ENCODE measurements at regions not wholly inside any gene's neighbourhood (a gene's known extent, or its start where the extent isn't known, plus 50 kb on each side); places are given as distances from the start of the nearest gene placed in this dataset.

DNA sequence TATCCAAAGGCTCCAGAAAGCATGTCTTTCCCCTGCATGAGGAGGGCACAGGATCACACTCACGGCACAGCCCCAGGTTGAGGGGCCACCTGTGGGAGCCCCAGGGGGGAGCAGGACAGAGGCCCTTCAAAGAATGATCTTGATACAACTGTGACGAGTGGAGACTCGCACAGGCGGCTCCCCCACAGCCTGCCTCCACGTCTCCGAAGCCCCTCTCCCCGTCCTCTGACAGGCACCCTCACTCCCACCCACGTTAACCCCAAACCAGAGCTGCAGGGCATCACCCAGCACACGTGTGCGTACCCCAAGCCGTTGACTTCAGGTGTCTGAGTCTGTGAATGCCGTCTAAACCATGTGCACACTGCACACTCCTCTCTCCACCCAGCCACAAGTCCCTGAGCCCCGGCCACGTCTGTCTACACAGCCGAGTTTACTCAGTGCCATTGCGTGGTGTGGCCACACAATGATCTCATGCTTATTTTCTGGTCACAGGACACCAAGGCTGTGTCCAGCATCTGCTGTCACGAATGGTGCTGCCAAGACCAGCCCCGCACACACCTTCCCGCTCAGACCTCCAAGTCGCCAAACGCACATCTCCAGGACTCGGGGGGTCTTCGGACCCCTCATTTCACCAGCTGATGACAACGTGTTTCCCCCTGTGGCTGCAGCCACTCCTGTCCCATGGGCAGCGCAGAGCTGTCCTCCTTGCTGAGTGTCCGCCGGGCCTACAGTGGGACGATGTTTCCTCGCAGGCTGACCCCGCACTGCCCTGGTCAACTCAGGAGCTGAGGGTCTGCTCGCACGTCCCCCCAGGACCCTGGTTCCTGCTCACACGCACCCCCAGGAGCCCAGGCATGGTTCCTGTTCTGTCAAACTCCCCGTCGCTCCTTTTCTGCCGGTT, 251.2 kb downstream of the BRD1 start:
- H3K36me3 Mint-ChIP-seq (ENCODE audit: insufficient read depth): peaks cover 2% of the 10 kb centered on the region
- DNase-seq: no peak
- no peaks in the 10 kb centered on the region for H3K4me1 Mint-ChIP-seq (ENCODE audit: low read depth)
- H3K4me3 Mint-ChIP-seq: no peak overlapping the region
- H3K9me3 Mint-ChIP-seq: no peaks in the 10 kb centered on the region
- no peaks in the 10 kb centered on the region for H3K27me3 Mint-ChIP-seq (ENCODE audit: low read depth)
- no peak for ATAC-seq

DNA sequence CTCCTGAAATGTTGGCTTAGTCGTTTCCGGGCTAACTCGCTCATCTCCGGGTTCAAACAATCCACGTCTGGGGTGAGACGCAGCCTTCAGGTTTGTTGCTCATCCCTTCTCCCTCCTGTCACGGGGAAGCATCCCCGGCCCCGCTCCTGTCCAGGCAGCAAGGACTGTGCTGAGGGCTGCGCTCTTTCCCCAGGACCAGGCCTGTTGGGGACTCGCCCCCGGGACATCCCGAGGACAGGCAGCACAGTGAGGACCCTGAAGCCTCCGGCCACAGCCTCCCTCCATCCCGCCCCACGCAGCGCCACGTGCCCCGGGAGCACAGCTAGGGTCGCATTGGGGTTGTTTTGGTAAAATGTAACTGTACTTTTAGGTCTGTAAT, 252.0 kb downstream of the BRD1 start:
- Mint-ChIP-seq H3K27me3 (ENCODE audit: low read depth) (no peaks in the 10 kb centered on the region), H3K4me1 (ENCODE audit: low read depth) (no peaks in the 10 kb centered on the region), H3K36me3 (ENCODE audit: insufficient read depth) (peaks cover 2% of the 10 kb centered on the region), H3K4me3 (no peak overlapping the region), H3K9me3 (no peaks in the 10 kb centered on the region)
- DNase-seq: no peak
- ATAC-seq: no peak

DNA sequence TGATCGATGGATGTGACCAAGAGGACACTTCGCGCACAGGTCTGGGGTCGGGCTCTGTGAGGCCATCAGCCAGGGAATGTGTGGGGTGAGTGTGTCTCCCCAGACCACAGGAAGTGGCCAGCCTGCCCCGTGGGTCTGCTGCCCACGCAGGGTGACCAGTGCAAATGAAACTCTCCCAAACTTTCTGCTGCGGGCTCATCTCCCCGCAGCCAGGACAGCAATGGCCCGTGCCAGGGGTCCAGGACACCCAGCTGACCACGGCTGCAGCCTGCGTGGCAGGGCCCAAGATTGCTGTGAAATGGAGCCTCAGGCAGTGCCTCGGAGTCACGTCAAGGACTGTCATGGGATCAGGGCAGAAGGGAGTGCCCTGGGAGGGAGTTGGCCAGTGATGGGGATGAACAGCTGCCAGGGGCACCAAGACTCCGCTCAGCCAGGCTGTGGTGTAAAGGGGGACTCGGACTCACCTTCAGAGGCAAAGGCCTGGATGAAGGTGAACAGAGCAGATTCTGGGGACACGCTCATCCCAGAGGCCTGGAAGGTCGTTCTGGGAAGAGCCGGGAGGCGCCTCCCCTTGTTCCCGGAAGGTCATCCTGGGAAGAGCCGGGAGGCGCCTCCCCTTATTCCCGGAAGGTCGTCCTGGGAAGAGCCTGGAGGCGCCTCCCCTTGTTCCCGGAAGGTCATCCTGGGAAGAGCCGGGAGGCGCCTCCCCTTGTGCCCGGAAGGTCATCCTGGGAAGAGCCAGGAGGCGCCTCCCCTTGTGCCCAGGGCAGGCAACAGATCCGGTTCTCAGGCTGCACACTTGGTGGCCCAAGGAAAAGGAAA, 252.6 kb downstream of the BRD1 start:
- H3K27me3 Mint-ChIP-seq (ENCODE audit: low read depth): no peaks in the 10 kb centered on the region
- ATAC-seq (no peak), DNase-seq (no peak)
- H3K4me3 Mint-ChIP-seq: no peak overlapping the region
- no peaks in the 10 kb centered on the region for H3K9me3 Mint-ChIP-seq
- H3K36me3 Mint-ChIP-seq (ENCODE audit: insufficient read depth): peaks cover 2% of the 10 kb centered on the region
- no peaks in the 10 kb centered on the region for H3K4me1 Mint-ChIP-seq (ENCODE audit: low read depth)

DNA sequence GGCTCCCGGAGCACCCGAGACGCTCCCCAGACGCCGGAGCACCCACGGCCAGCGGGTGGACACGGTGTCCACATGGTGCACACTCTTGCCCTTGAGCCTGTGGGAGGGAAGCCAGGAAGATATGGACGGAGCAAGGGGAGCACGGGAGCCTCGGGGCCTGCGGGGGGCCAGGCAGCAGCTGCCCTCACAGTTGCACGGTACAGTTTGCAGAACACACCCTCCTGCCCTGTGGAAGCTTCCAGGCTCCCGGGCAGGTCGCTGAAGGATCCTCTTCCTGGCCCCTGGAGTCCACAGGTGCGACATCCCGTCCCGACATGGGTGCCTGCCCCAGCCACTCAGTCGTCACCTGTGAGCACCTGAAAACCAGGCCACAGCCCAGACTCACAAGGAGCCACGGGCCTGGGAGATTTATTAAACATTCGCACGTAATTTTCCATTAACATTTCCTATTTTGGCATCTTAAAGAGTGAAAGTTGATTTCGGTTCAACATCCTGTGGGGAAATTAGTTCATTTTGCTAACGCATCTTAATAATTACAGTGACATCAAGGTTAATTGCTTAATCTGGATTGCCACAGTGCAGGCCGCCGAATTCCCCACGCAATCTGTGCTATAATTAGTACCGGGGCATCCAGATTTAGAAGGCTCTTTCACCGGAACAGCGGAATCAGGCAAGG, 253.3 kb downstream of the BRD1 start:
- no peak for DNase-seq
- Mint-ChIP-seq H3K27me3 (ENCODE audit: low read depth) (no peaks in the 10 kb centered on the region), H3K4me3 (no peak overlapping the region), H3K4me1 (ENCODE audit: low read depth) (no peaks in the 10 kb centered on the region), H3K36me3 (ENCODE audit: insufficient read depth) (peaks cover 2% of the 10 kb centered on the region), H3K9me3 (no peaks in the 10 kb centered on the region)
- no peak for ATAC-seq

DNA sequence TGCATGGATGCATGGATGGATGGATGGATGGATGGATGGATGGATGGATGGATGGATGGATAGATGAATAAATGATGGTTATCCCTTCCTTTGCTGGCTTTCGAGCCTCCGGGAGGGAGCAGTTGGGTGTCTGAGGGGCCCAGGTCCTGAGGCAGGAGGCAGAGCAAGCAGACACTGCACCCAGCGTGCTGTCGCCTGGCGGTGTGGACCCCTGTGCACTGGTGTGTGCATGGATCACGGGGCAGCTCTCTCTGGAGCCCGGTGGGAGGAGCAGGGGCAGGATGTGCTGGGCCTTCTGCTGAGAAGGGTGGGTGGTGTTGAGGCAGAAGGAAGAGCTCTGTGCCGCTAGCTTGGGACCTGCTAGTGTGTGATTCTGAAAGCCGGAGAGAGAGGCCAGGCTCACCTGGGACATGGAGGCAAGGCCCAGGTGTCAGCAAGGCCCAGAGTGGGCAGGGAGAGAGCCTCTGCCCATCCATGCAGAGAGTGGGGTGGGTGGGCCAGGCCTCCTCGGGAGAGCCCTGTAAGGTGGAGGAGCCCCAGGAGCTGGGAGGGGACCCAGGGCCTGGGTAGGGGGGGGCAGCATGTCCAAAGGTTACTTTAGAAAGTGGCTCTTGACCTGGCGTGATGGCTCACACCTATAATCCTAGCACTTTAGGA, 254.4 kb downstream of the BRD1 start:
- H3K4me1 Mint-ChIP-seq (ENCODE audit: low read depth): no peaks in the 10 kb centered on the region
- H3K27me3 Mint-ChIP-seq (ENCODE audit: low read depth): no peaks in the 10 kb centered on the region
- no peak for DNase-seq
- H3K9me3 Mint-ChIP-seq: no peaks in the 10 kb centered on the region
- peaks cover 1% of the 10 kb centered on the region for H3K36me3 Mint-ChIP-seq (ENCODE audit: insufficient read depth)
- no peak overlapping the region for H3K4me3 Mint-ChIP-seq
- ATAC-seq: no peak

GRCh38 chr22:49571326-49571725, 256.3 kb downstream of the BRD1 start:
- H3K36me3 Mint-ChIP-seq (ENCODE audit: insufficient read depth): peaks cover 3% of the 10 kb centered on the region
- H3K4me1 Mint-ChIP-seq (ENCODE audit: low read depth): no peaks in the 10 kb centered on the region
- H3K27me3 Mint-ChIP-seq (ENCODE audit: low read depth): no peaks in the 10 kb centered on the region
- DNase-seq (no peak), ATAC-seq (no peak)
- no peak overlapping the region for H3K4me3 Mint-ChIP-seq
- no peaks in the 10 kb centered on the region for H3K9me3 Mint-ChIP-seq

GRCh38 chr22:49570032-49570848, 257.4 kb downstream of the BRD1 start:
- Mint-ChIP-seq H3K9me3 (no peaks in the 10 kb centered on the region), H3K36me3 (ENCODE audit: insufficient read depth) (peaks cover 3% of the 10 kb centered on the region), H3K27me3 (ENCODE audit: low read depth) (no peaks in the 10 kb centered on the region), H3K4me3 (no peak overlapping the region), H3K4me1 (ENCODE audit: low read depth) (no peaks in the 10 kb centered on the region)
- no peak for ATAC-seq
- DNase-seq: no peak

DNA sequence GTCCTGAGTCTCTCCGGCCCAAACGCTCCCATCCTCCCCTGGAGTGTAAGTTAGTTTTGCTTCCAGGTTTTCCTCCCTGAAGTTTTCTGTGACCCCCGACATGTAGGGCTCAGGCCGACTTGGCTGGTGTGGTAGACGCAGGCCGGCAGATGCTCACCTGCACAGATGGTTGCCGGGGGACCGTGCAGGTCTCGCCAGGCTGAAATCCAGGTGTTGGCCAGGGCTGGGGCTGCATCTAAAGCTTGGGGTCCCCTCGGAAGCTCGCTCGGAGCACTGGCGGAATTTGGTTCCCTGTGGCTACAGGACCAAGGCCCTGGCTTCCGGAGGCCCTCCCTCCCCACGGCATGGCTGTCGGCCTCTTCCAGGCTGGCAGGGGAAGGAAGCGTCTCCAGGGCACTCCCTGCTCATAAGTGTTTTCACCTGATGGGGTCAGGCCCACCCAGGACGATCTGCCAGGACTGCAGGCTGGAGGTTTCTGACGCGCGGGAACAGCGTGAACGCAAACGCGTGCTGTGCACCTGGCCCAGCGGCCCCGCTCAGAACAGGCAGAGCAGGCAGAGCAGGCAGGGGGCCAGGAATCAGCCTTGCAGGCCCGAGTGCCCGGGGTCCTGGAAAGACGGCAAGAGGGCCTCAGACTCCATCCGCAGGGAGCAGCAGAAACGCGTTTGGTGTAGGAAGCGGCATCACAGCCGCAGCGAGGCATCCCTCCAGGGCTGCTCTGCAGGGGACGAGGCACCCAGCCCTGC, 258.2 kb downstream of the BRD1 start:
- Mint-ChIP-seq H3K36me3 (ENCODE audit: insufficient read depth) (peaks cover 3% of the 10 kb centered on the region), H3K4me1 (ENCODE audit: low read depth) (no peaks in the 10 kb centered on the region), H3K9me3 (no peaks in the 10 kb centered on the region), H3K27me3 (ENCODE audit: low read depth) (no peaks in the 10 kb centered on the region), H3K4me3 (no peak overlapping the region)
- ATAC-seq (no peak), DNase-seq (no peak)

GRCh38 chr22:49568751-49569285, 258.9 kb downstream of the BRD1 start:
- Mint-ChIP-seq H3K36me3 (ENCODE audit: insufficient read depth) (peaks cover 3% of the 10 kb centered on the region), H3K27me3 (ENCODE audit: low read depth) (no peaks in the 10 kb centered on the region), H3K9me3 (no peaks in the 10 kb centered on the region), H3K4me3 (no peak overlapping the region), H3K4me1 (ENCODE audit: low read depth) (no peaks in the 10 kb centered on the region)
- DNase-seq (no peak), ATAC-seq (no peak)

DNA sequence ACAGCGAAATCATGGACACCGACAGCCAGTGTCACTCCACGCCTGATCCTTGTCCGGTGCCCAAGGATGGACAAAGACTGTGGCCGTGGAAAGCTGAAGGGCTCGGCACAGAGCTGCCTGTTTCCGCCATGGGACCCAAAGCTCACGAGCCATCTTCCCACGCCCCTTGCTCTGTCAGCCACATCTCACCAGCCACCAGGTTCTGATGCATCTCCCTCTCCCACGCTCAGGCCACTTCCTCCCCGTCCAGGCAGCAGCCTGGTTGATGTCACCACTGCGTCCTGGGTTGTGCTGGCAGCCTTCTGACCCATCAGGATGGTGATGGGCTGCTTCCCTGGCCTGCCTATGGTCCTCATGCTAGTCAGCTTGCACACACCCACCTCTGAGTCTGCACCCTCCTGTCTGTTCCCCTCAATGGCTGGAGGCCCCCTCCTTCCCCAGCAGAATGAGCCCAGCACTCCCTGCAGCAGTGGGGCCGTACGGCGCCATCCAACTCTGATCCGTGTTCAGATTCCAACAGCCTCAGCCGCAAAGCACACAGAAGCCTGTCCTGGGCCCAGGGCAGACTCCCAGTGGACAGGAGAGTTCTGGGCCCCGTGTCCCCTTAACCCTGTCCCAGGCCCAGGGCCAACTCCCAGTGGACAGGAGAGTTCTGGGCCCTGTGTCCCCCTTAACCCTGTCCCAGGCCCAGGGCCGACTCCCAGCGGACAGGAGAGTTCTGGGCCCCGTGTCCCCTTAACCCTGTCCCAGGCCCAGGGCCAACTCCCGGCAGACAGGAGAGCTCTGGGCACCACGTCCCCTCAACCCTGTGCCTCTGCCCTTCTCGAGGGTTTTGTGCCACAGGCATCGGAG, 259.5 kb downstream of the BRD1 start:
- ATAC-seq (no peak), DNase-seq (no peak)
- no peaks in the 10 kb centered on the region for H3K4me1 Mint-ChIP-seq (ENCODE audit: low read depth)
- peaks cover 3% of the 10 kb centered on the region for H3K36me3 Mint-ChIP-seq (ENCODE audit: insufficient read depth)
- H3K9me3 Mint-ChIP-seq: no peaks in the 10 kb centered on the region
- H3K4me3 Mint-ChIP-seq: no peak overlapping the region
- H3K27me3 Mint-ChIP-seq (ENCODE audit: low read depth): no peaks in the 10 kb centered on the region

GRCh38 chr22:49566693-49567092, 261.0 kb downstream of the BRD1 start:
- ATAC-seq (no peak), DNase-seq (no peak)
- H3K4me3 Mint-ChIP-seq: no peak overlapping the region
- no peaks in the 10 kb centered on the region for H3K9me3 Mint-ChIP-seq
- H3K36me3 Mint-ChIP-seq (ENCODE audit: insufficient read depth): peaks cover 3% of the 10 kb centered on the region
- no peaks in the 10 kb centered on the region for H3K4me1 Mint-ChIP-seq (ENCODE audit: low read depth)
- no peaks in the 10 kb centered on the region for H3K27me3 Mint-ChIP-seq (ENCODE audit: low read depth)

DNA sequence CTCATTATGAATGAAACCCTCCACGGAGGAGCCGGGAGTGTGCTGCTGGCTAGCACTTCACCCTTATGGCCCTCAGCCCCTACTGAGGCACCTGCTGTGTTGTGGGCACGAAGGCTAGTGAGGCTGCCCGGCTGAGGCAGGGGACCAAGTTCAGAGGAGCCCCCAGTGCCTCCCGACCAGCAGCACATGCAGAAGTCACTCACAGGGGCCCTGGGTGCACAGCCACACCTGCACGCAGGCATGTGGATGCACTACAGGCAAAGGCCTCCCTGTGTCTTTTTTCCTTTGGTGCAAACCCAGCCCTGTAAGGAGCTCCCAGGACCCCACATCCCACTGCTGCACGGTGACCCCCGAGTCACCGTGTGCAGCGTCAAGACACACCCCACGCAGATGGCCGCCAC, 261.5 kb downstream of the BRD1 start:
- Mint-ChIP-seq H3K4me3 (no peak overlapping the region), H3K36me3 (ENCODE audit: insufficient read depth) (peaks cover 6% of the 10 kb centered on the region), H3K4me1 (ENCODE audit: low read depth) (no peaks in the 10 kb centered on the region), H3K27me3 (ENCODE audit: low read depth) (no peaks in the 10 kb centered on the region), H3K9me3 (peaks cover 3% of the 10 kb centered on the region)
- no peak for DNase-seq
- no peak for ATAC-seq
